ENCODE measurements at regions not wholly inside any gene's neighbourhood (a gene's known extent, or its start where the extent isn't known, plus 50 kb on each side); places are given as distances from the start of the nearest gene placed in this dataset.

DNA sequence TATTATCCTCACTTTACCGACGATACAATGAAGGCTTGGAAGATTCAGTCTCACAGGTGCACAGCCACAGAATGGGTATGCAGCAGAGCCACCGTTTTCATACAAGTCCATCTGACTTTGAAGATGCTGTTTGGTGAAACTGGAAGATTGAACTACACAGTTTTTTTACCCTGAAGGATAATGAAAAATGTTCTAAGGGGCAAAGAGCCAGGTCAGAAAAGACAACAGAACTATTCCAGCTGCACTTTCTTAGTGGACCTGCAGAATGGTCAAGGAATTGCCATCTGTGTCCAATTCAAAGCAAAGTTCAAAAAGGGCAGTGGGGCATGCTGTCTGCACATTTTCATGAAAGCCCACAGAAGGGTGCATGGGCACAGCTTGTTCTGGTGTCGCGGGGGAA, 127.6 kb upstream of the PDZRN3 start:
- no peaks in the 10 kb centered on the region for H3K27me3 ChIP-seq (replicated peaks; ENCODE audit: insufficient read depth, low read length)
- H3K4me2 ChIP-seq (ENCODE audit: low read depth, low read length): no peak overlapping the region
- TF ChIP-seq EZH2phosphoT487 (IDR thresholded peaks at IDR 0.05; ENCODE audit: low read length): no peak
- TF ChIP-seq, protein P1, sequence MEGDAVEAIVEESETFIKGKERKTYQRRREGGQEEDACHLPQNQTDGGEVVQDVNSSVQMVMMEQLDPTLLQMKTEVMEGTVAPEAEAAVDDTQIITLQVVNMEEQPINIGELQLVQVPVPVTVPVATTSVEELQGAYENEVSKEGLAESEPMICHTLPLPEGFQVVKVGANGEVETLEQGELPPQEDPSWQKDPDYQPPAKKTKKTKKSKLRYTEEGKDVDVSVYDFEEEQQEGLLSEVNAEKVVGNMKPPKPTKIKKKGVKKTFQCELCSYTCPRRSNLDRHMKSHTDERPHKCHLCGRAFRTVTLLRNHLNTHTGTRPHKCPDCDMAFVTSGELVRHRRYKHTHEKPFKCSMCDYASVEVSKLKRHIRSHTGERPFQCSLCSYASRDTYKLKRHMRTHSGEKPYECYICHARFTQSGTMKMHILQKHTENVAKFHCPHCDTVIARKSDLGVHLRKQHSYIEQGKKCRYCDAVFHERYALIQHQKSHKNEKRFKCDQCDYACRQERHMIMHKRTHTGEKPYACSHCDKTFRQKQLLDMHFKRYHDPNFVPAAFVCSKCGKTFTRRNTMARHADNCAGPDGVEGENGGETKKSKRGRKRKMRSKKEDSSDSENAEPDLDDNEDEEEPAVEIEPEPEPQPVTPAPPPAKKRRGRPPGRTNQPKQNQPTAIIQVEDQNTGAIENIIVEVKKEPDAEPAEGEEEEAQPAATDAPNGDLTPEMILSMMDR (IDR thresholded peaks at IDR 0.05; ENCODE audit: low read length): no peak

DNA sequence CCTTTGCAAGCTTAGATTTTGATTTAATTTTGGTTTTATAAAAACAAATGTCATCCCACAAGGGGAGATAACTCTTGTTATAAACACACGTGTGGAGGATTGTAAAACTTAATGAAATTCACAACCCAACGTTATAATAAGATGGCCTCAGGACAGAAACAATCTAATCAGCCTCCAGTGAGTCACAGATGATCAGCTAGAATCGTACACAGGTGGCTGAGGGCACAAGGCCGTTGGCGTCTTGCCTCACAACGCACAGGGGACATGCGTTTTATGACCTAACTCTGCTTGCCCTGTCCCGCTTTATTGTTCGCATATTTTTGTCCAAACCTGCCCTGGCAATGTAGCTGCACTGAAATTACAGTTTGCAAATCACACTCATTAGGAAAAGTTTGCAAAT, 121.9 kb upstream of the PDZRN3 start:
- Histone ChIP-seq H3K4me3 (ENCODE audit: low read length) (no peak overlapping the region), H2AFZ (ENCODE audit: low read length) (no peak overlapping the region)
- no peak for DNase-seq

More for the DNA sequence above, 127.6 kb upstream of the PDZRN3 start:
- Histone ChIP-seq H3K36me3 (replicated peaks; ENCODE audit: insufficient read depth, low read length) (no peaks in the 10 kb centered on the region), H3K27ac (ENCODE audit: low read length) (no peak overlapping the region), H3K9ac (ENCODE audit: low read length) (no peak overlapping the region), H4K20me1 (ENCODE audit: insufficient read depth, low read length) (no peaks in the 10 kb centered on the region), H2AFZ (ENCODE audit: low read length) (no peak overlapping the region), H3K4me1 (ENCODE audit: low read length) (no peaks in the 10 kb centered on the region), H3F3A (ENCODE audit: insufficient read depth, low read length) (no peaks in the 10 kb centered on the region), H3K9me2 (replicated peaks; ENCODE audit: insufficient read depth, low read length) (no peaks in the 10 kb centered on the region), H3K4me3 (ENCODE audit: low read length) (no peak overlapping the region), H3K9me3 (replicated peaks; ENCODE audit: insufficient read depth, low read length) (no peaks in the 10 kb centered on the region), H3K79me2 (ENCODE audit: low read length) (no peaks in the 10 kb centered on the region)
- DNase-seq: no peak

DNA sequence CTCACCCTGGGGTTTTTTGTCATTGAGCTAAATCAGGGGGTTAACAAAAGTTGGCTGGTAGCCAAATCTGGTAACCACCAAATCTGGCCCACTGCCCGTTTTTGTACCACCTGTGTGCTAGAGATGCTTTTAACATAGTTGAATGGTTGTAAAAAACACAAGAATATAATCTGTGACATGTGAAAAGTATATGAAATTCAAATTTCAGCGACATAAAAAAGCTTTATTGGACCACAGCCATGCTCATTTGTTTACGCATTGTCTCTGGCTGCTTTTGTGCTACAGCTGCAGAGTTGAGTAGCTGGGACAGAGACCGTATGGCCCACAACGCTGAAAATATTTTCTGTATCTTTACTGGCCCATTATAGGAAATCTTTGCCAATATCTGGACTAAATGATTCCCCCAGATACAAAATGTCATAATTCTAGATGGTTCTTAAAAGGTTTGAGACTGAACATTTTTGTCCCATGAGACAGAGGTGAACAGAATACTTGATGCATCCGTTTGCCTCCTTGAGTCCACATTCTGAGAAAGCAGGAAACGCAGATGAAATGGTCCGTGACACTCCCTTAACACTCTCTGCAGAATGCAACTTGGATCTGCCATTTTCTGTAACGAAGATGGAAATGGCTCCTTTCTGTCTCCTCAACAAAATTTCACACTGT, 120.9 kb upstream of the PDZRN3 start:
- Histone ChIP-seq H3F3A (ENCODE audit: insufficient read depth, low read length) (no peaks in the 10 kb centered on the region), H3K9me3 (replicated peaks; ENCODE audit: insufficient read depth, low read length) (no peaks in the 10 kb centered on the region), H3K9me2 (replicated peaks; ENCODE audit: insufficient read depth, low read length) (no peaks in the 10 kb centered on the region), H3K27ac (ENCODE audit: low read length) (no peak overlapping the region), H3K27me3 (replicated peaks; ENCODE audit: insufficient read depth, low read length) (no peaks in the 10 kb centered on the region), H3K4me2 (ENCODE audit: low read depth, low read length) (no peak overlapping the region), H3K9ac (ENCODE audit: low read length) (no peak overlapping the region), H3K4me1 (ENCODE audit: low read length) (no peaks in the 10 kb centered on the region), H2AFZ (ENCODE audit: low read length) (no peak overlapping the region), H4K20me1 (ENCODE audit: insufficient read depth, low read length) (no peaks in the 10 kb centered on the region), H3K36me3 (replicated peaks; ENCODE audit: insufficient read depth, low read length) (no peaks in the 10 kb centered on the region), H3K4me3 (ENCODE audit: low read length) (no peak overlapping the region), H3K79me2 (ENCODE audit: low read length) (no peaks in the 10 kb centered on the region)
- TF ChIP-seq EZH2 (optimal IDR thresholded peaks at IDR 0.05; ENCODE audit: low read depth, low read length) (no peak), EZH2phosphoT487 (IDR thresholded peaks at IDR 0.05; ENCODE audit: low read length) (no peak)
- TF ChIP-seq, protein P1 (IDR thresholded peaks at IDR 0.05; ENCODE audit: low read length): no peak
- DNase-seq: no peak

More for the DNA sequence above, 121.9 kb upstream of the PDZRN3 start:
- no peak overlapping the region for H3K4me2 ChIP-seq (ENCODE audit: low read depth, low read length)
- no peak overlapping the region for H3K27ac ChIP-seq (ENCODE audit: low read length)
- H4K20me1 ChIP-seq (ENCODE audit: insufficient read depth, low read length): no peaks in the 10 kb centered on the region
- TF ChIP-seq EZH2 (optimal IDR thresholded peaks at IDR 0.05; ENCODE audit: low read depth, low read length) (no peak), EZH2phosphoT487 (IDR thresholded peaks at IDR 0.05; ENCODE audit: low read length) (no peak)
- TF ChIP-seq, protein P1 (IDR thresholded peaks at IDR 0.05; ENCODE audit: low read length): no peak
- no peaks in the 10 kb centered on the region for H3K9me3 ChIP-seq (replicated peaks; ENCODE audit: insufficient read depth, low read length)
- no peaks in the 10 kb centered on the region for H3K4me1 ChIP-seq (ENCODE audit: low read length)
- H3K9ac ChIP-seq (ENCODE audit: low read length): no peak overlapping the region
- H3F3A ChIP-seq (ENCODE audit: insufficient read depth, low read length): no peaks in the 10 kb centered on the region
- H3K79me2 ChIP-seq (ENCODE audit: low read length): no peaks in the 10 kb centered on the region
- H3K36me3 ChIP-seq (replicated peaks; ENCODE audit: insufficient read depth, low read length): no peaks in the 10 kb centered on the region
- no peaks in the 10 kb centered on the region for H3K9me2 ChIP-seq (replicated peaks; ENCODE audit: insufficient read depth, low read length)
- H3K27me3 ChIP-seq (replicated peaks; ENCODE audit: insufficient read depth, low read length): no peaks in the 10 kb centered on the region
